Mesothelial cell of epicardium (in vitro differentiated cells): ENCODE measurements at regions not wholly inside any gene's neighbourhood (a gene's known extent, or its start where the extent isn't known, plus 50 kb on each side); places are given as distances from the start of the nearest gene placed in this dataset.

ENCODE experiments used
- DNase-seq, 2 experiments: peaks; one replicate each; pipeline ENCODE4 v3.0.0; 2021; ENCODE audit warnings: low spot score in 2 of 2; ENCODE audit not compliant: unreplicated experiment in 2 of 2
- H3K27ac Mint-ChIP-seq: 2 replicates; pipeline ENCODE4 v1.8.0; 2021; ENCODE audit warnings: mixed read lengths
- H3K27me3 Mint-ChIP-seq: 2 replicates; pipeline ENCODE4 v1.8.0; 2021; ENCODE audit warnings: low read depth, mixed read lengths
- H3K36me3 Mint-ChIP-seq: 2 replicates; pipeline ENCODE4 v1.8.0; 2021; ENCODE audit warnings: mixed read lengths
- H3K4me1 Mint-ChIP-seq: 2 replicates; pipeline ENCODE4 v1.8.0; 2021; ENCODE audit warnings: mixed read lengths
- H3K4me3 Mint-ChIP-seq: 2 replicates; pipeline ENCODE4 v1.8.0; 2021; ENCODE audit warnings: mild to moderate bottlenecking, moderate library complexity, mixed read lengths
- H3K9me3 Mint-ChIP-seq: 2 replicates; pipeline ENCODE4 v1.8.0; 2021; ENCODE audit warnings: mixed read lengths
- CTCF ChIP-seq: fragments of 200-600 bp; sonication (generic); IDR thresholded peaks from one replicate; pipeline ENCODE4 v1.5.0; 2021; ENCODE audit warnings: antibody characterized with exemption; ENCODE audit not compliant: unreplicated experiment

GRCh38 chr12:107558141-107558815 is 127.3 kb upstream of the PWP1 start:
- peaks cover 14% of the 10 kb centered on the region for H3K4me1 Mint-ChIP-seq
- no peaks in the 10 kb centered on the region for H3K36me3 Mint-ChIP-seq
- no peak overlapping the region for H3K4me3 Mint-ChIP-seq
- no peak for DNase-seq
- no peaks in the 10 kb centered on the region for H3K9me3 Mint-ChIP-seq
- H3K27me3 Mint-ChIP-seq, result peaks cover 2% of the 10 kb centered on the region
- TF ChIP-seq CTCF, result no peak
- H3K27ac Mint-ChIP-seq, result no peak overlapping the region

DNA sequence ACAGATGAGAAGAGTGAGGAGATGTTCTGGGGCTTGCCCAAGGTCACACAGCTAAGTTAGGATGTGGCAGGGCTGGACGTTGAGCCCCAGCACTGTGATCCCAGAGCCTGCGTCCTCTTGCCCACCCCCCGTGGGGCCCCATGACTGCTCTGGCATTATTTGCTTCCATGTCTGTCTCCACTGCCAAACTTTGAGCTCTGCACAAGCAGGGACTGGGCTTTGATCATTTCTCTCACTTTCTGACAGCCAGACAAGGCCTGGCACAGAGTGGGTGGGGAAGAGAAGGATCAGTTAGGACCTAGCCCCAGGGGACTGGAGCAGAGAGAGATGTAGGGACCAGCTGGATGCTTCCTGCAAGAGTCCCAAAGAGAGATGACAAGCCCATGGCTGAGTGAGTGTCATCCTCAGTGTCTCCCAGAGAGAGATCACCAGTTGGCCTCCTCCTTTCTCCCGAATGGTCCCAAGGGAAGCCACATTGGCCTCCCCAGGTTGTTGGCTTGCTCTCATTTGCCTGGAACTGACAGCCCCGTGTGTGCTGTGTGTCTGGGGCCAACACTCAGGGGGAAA is 126.7 kb upstream of the PWP1 start:
- no peaks in the 10 kb centered on the region for H3K36me3 Mint-ChIP-seq
- H3K9me3 Mint-ChIP-seq, result no peaks in the 10 kb centered on the region
- no peak for TF ChIP-seq CTCF
- H3K4me1 Mint-ChIP-seq, result peaks cover 14% of the 10 kb centered on the region
- no peak overlapping the region for H3K4me3 Mint-ChIP-seq
- peaks cover 2% of the 10 kb centered on the region for H3K27me3 Mint-ChIP-seq
- H3K27ac Mint-ChIP-seq, result no peak overlapping the region
- no peak for DNase-seq

- Mint-ChIP-seq H3K9me3 (no peaks in the 10 kb centered on the region), H3K4me3 (no peak overlapping the region), H3K27me3 (peaks cover 3% of the 10 kb centered on the region), H3K36me3 (no peaks in the 10 kb centered on the region), H3K27ac (no peak overlapping the region), H3K4me1 (peaks cover 14% of the 10 kb centered on the region)
- no peak for TF ChIP-seq CTCF
- DNase-seq, result no peak
Observed at GRCh38 chr12:107560165-107560898, 125.3 kb upstream of the PWP1 start.

DNA sequence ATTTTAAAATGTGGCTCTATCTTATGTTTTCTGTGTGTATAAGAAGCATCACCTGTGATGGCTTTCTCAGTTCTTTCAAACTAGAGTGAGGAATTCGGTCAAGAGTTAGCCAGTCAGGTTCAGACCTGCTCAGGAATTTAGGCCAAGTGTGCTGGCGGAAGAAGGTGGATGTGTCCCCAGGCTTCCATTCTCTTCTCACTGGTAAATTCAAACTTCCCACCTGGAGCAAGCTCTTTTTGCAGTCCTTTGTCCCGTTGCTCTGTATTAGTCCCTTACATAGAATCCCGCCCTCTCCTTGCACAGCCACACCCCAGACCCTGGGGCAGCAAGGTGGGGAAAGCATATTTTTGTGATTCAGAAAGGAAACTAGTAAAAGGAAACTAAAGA is 124.7 kb upstream of the PWP1 start:
- Mint-ChIP-seq H3K9me3 (no peaks in the 10 kb centered on the region), H3K4me3 (no peak overlapping the region), H3K27me3 (peaks cover 5% of the 10 kb centered on the region), H3K27ac (no peak overlapping the region), H3K36me3 (no peaks in the 10 kb centered on the region), H3K4me1 (peaks cover 14% of the 10 kb centered on the region)
- no peak for DNase-seq
- no peak for TF ChIP-seq CTCF

- Mint-ChIP-seq H3K4me3 (no peak overlapping the region), H3K27ac (no peak overlapping the region), H3K27me3 (peaks cover 10% of the 10 kb centered on the region), H3K4me1 (peaks cover 14% of the 10 kb centered on the region), H3K36me3 (no peaks in the 10 kb centered on the region), H3K9me3 (no peaks in the 10 kb centered on the region)
- no peak for DNase-seq
- no peak for TF ChIP-seq CTCF
Observed at GRCh38 chr12:107564946-107565345, 120.7 kb upstream of the PWP1 start.
